ENCODE measurements at regions not wholly inside any gene's neighbourhood (a gene's known extent, or its start where the extent isn't known, plus 50 kb on each side); places are given as distances from the start of the nearest gene placed in this dataset.

GRCh38 chr6:21469213-21469612, 124.3 kb upstream of the SOX4 start:
- DNase-seq: no peak

GRCh38 chr6:21476112-21476511, 117.4 kb upstream of the SOX4 start:
- DNase-seq: no peak

- no peak for DNase-seq
Measured at GRCh38 chr6:21478411-21478810, 115.1 kb upstream of the SOX4 start.

GRCh38 chr6:21478883-21479539, 114.5 kb upstream of the SOX4 start:
- peak; percentile 40 for DNase-seq

GRCh38 chr6:21486115-21486514, 107.4 kb upstream of the SOX4 start:
- DNase-seq: no peak

- no peak for DNase-seq
Measured at GRCh38 chr6:21489826-21490225, 103.7 kb upstream of the SOX4 start.

- no peak for DNase-seq
Measured at GRCh38 chr6:21491955-21492354, 101.6 kb upstream of the SOX4 start.

- no peak for DNase-seq
Measured at GRCh38 chr6:21494505-21494904, 99.0 kb upstream of the SOX4 start.

- DNase-seq: peak; percentile 22
Measured at GRCh38 chr6:21496196-21496595, 97.4 kb upstream of the SOX4 start.

GRCh38 chr6:21496706-21497105, 96.8 kb upstream of the SOX4 start:
- DNase-seq: no peak

GRCh38 chr6:21500314-21501020, 93.1 kb upstream of the SOX4 start:
- DNase-seq: no peak

GRCh38 chr6:21501021-21501354, 92.6 kb upstream of the SOX4 start:
- no peak for DNase-seq

- no peak for DNase-seq
Measured at GRCh38 chr6:21501815-21502214, 91.7 kb upstream of the SOX4 start.

- no peak for DNase-seq
Measured at GRCh38 chr6:21502682-21503081, 90.9 kb upstream of the SOX4 start.

- DNase-seq: no peak
Measured at GRCh38 chr6:21504790-21505189, 88.8 kb upstream of the SOX4 start.

- DNase-seq: no peak
Measured at GRCh38 chr6:21505574-21505990, 88.0 kb upstream of the SOX4 start.

GRCh38 chr6:21506126-21506525, 87.4 kb upstream of the SOX4 start:
- no peak for DNase-seq

GRCh38 chr6:21507811-21508210, 85.7 kb upstream of the SOX4 start:
- DNase-seq: no peak

GRCh38 chr6:21508753-21509152, 84.8 kb upstream of the SOX4 start:
- DNase-seq: no peak

GRCh38 chr6:21511891-21512550, 81.5 kb upstream of the SOX4 start:
- no peak for DNase-seq

GRCh38 chr6:21514288-21514687, 79.3 kb upstream of the SOX4 start:
- DNase-seq: no peak

GRCh38 chr6:21518317-21518716, 75.2 kb upstream of the SOX4 start:
- DNase-seq: no peak

- DNase-seq: no peak
Measured at GRCh38 chr6:21519642-21520041, 73.9 kb upstream of the SOX4 start.
